Neural cell (in vitro differentiated cells): ENCODE measurements at regions not wholly inside any gene's neighbourhood (a gene's known extent, or its start where the extent isn't known, plus 50 kb on each side); places are given as distances from the start of the nearest gene placed in this dataset.

Experiments
- H2AFZ ChIP-seq: fragments of 200-600, 300-800 bp; sonication (generic), shearing (Covaris generic); 2 replicates; pipeline ENCODE4 v1.6.0; 2014; ENCODE audit warnings: low read depth, mild to moderate bottlenecking, antibody characterized with exemption, low read length, moderate library complexity
- H3F3A ChIP-seq: fragments of 200-600 bp; shearing (Covaris generic); 2 replicates; pipeline ENCODE4 v1.6.1; 2016; ENCODE audit warnings: mild to moderate bottlenecking, moderate library complexity, mixed read lengths, antibody characterized with exemption, low read length; ENCODE audit not compliant: insufficient read depth, poor library complexity, severe bottlenecking
- H3K27ac ChIP-seq: fragments of 200-600, 300-800 bp; sonication (generic), shearing (Covaris generic); 2 replicates; pipeline ENCODE4 v1.5.1; 2014; ENCODE audit warnings: mild to moderate bottlenecking, low read length, moderate library complexity
- H3K27me3 ChIP-seq: fragments of 300-800, 200-600 bp; sonication (generic), shearing (Covaris generic); 2 replicates; pipeline ENCODE4 v1.6.0; 2014; ENCODE audit warnings: mild to moderate bottlenecking, low read depth, low read length, moderate library complexity; ENCODE audit not compliant: insufficient read depth
- H3K36me3 ChIP-seq: fragments of 300-800, 200-600 bp; sonication (generic), shearing (Covaris generic); 2 replicates; pipeline ENCODE4 v1.5.1; 2014; ENCODE audit warnings: mild to moderate bottlenecking, antibody characterized with exemption, low read length, moderate library complexity; ENCODE audit not compliant: insufficient read depth
- H3K4me2 ChIP-seq: fragments of 300-800, 200-600 bp; sonication (generic), shearing (Covaris generic); 2 replicates; pipeline ENCODE4 v1.6.0; 2014; ENCODE audit warnings: mild to moderate bottlenecking, low read length
- H3K4me3 ChIP-seq: fragments of 300-800, 200-600 bp; sonication (generic), shearing (Covaris generic); 2 replicates; pipeline ENCODE4 v1.5.1; 2014; ENCODE audit warnings: mild to moderate bottlenecking, low read length, moderate library complexity
- H3K79me2 ChIP-seq: fragments of 200-600 bp; shearing (Covaris generic); replicated peaks from 2 replicates; pipeline ENCODE4 v1.6.0; 2014; ENCODE audit warnings: mild to moderate bottlenecking, low read length, moderate library complexity; ENCODE audit not compliant: insufficient read depth
- H3K9ac ChIP-seq: fragments of 300-800, 200-600 bp; sonication (generic), shearing (Covaris generic); 2 replicates; pipeline ENCODE4 v1.6.1; 2016; ENCODE audit warnings: mild to moderate bottlenecking, low read length, mixed read lengths
- H3K9me2 ChIP-seq: fragments of 200-600 bp; shearing (Covaris generic); 2 replicates; pipeline ENCODE4 v1.6.1; 2016; ENCODE audit warnings: mild to moderate bottlenecking, low read length, mixed read lengths; ENCODE audit not compliant: insufficient read depth
- H3K9me3 ChIP-seq: fragments of 200-600, 300-800 bp; sonication (generic), shearing (Covaris generic); 2 replicates; pipeline ENCODE4 v1.6.1; 2016; ENCODE audit warnings: mild to moderate bottlenecking, mixed run types, low read length, moderate library complexity, mixed read lengths
- H4K20me1 ChIP-seq: fragments of 200-600 bp; shearing (Covaris generic); 2 replicates; pipeline ENCODE4 v1.6.1; 2016; ENCODE audit warnings: mild to moderate bottlenecking, mixed run types; ENCODE audit not compliant: insufficient read depth
- CTCF ChIP-seq: fragments of 450-650 bp; IDR thresholded peaks from 2 replicates; pipeline ENCODE4 v1.5.1; 2014; ENCODE audit warnings: antibody characterized with exemption, mild to moderate bottlenecking, moderate library complexity; ENCODE audit not compliant: poor library complexity, severe bottlenecking
- EP300 ChIP-seq: fragments of 450-650 bp; conservative IDR thresholded peaks from 2 replicates; pipeline ENCODE4 v1.6.1; 2014; ENCODE audit warnings: antibody characterized with exemption, mild to moderate bottlenecking, moderate library complexity; ENCODE audit not compliant: poor library complexity, severe bottlenecking
- EZH2 ChIP-seq: fragments of 200-600, 300-800 bp; shearing (Covaris generic), sonication (generic); IDR thresholded peaks from 2 replicates; pipeline ENCODE4 v1.6.1; 2014; ENCODE audit warnings: antibody characterized with exemption, low read length, borderline replicate concordance, mild to moderate bottlenecking; ENCODE audit not compliant: insufficient read depth, poor library complexity, severe bottlenecking
- MXI1 ChIP-seq: fragments of 450-650 bp; conservative IDR thresholded peaks from 2 replicates; pipeline ENCODE4 v1.6.1; 2014; ENCODE audit warnings: antibody characterized with exemption, mild to moderate bottlenecking; ENCODE audit not compliant: poor library complexity, severe bottlenecking
- POLR2AphosphoS5 ChIP-seq: IDR thresholded peaks from 2 replicates; pipeline ENCODE4 v1.6.1; 2012
- RAD21 ChIP-seq: fragments of 450-650 bp; conservative IDR thresholded peaks from 2 replicates; pipeline ENCODE4 v1.6.1; 2014; ENCODE audit warnings: antibody characterized with exemption, mild to moderate bottlenecking, moderate library complexity
- SMC3 ChIP-seq: fragments of 450-650 bp; conservative IDR thresholded peaks from 2 replicates; pipeline ENCODE4 v1.6.1; 2014; ENCODE audit warnings: antibody characterized with exemption, mild to moderate bottlenecking, moderate library complexity; ENCODE audit not compliant: poor library complexity
- TAF1 ChIP-seq: IDR thresholded peaks from 2 replicates; pipeline ENCODE4 v1.6.1; 2012; ENCODE audit warnings: low read depth
- TF ChIP-seq, protein P1 (sequence below): IDR thresholded peaks from 2 replicates; pipeline ENCODE4 v1.6.1; 2012; ENCODE audit warnings: borderline replicate concordance

- H3K4me3 ChIP-seq = no peak overlapping the region
- no peaks in the 10 kb centered on the region for H3K9me3 ChIP-seq
- no peak overlapping the region for H3K27ac ChIP-seq
- H3K4me2 ChIP-seq = no peak overlapping the region
- no peaks in the 10 kb centered on the region for H3F3A ChIP-seq
- H3K27me3 ChIP-seq = no peaks in the 10 kb centered on the region
- no peak overlapping the region for H3K9ac ChIP-seq
- no peaks in the 10 kb centered on the region for H4K20me1 ChIP-seq
- H3K9me2 ChIP-seq = no peaks in the 10 kb centered on the region
- H3K36me3 ChIP-seq = no peaks in the 10 kb centered on the region
- no peak overlapping the region for H2AFZ ChIP-seq
- no peaks in the 10 kb centered on the region for H3K79me2 ChIP-seq
- TF ChIP-seq MXI1 = no peak
- TF ChIP-seq SMC3 = no peak
- TF ChIP-seq EZH2 = no peak
- TF ChIP-seq RAD21 = no peak
- TF ChIP-seq, protein P1, sequence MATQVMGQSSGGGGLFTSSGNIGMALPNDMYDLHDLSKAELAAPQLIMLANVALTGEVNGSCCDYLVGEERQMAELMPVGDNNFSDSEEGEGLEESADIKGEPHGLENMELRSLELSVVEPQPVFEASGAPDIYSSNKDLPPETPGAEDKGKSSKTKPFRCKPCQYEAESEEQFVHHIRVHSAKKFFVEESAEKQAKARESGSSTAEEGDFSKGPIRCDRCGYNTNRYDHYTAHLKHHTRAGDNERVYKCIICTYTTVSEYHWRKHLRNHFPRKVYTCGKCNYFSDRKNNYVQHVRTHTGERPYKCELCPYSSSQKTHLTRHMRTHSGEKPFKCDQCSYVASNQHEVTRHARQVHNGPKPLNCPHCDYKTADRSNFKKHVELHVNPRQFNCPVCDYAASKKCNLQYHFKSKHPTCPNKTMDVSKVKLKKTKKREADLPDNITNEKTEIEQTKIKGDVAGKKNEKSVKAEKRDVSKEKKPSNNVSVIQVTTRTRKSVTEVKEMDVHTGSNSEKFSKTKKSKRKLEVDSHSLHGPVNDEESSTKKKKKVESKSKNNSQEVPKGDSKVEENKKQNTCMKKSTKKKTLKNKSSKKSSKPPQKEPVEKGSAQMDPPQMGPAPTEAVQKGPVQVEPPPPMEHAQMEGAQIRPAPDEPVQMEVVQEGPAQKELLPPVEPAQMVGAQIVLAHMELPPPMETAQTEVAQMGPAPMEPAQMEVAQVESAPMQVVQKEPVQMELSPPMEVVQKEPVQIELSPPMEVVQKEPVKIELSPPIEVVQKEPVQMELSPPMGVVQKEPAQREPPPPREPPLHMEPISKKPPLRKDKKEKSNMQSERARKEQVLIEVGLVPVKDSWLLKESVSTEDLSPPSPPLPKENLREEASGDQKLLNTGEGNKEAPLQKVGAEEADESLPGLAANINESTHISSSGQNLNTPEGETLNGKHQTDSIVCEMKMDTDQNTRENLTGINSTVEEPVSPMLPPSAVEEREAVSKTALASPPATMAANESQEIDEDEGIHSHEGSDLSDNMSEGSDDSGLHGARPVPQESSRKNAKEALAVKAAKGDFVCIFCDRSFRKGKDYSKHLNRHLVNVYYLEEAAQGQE = no peak
- no peak for TF ChIP-seq CTCF
- TF ChIP-seq POLR2AphosphoS5 = no peak
Observed at GRCh38 chr4:179352221-179352620, 1910.0 kb upstream of the AGA start.

DNA sequence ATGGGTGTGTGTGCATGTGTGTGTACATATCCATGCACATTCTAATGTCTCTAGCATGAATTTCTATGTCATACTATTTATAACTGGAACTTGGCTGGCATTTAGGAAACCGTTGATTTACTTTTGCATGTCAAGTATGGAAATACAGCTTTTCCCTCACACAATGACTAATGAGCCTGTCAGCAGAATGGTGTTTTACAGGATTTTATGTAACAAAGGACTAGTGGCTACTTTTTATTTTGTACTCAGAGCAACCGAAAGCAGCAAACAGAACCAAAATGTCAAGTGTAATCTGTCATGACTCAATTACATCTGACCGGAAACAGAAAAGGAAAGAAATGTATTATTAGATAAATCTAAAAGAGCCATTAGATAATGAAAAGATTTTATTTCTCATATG, 1911.5 kb upstream of the AGA start:
- Histone ChIP-seq H3K9ac (no peak overlapping the region), H3K27ac (no peak overlapping the region), H3K79me2 (no peaks in the 10 kb centered on the region), H3K9me2 (no peaks in the 10 kb centered on the region), H3K4me3 (no peak overlapping the region), H3K9me3 (no peaks in the 10 kb centered on the region), H2AFZ (no peak overlapping the region), H3K27me3 (no peaks in the 10 kb centered on the region), H4K20me1 (no peaks in the 10 kb centered on the region), H3K4me2 (no peak overlapping the region), H3K36me3 (no peaks in the 10 kb centered on the region), H3F3A (no peaks in the 10 kb centered on the region)
- TF ChIP-seq EZH2 (no peak), POLR2AphosphoS5 (no peak), MXI1 (no peak), TAF1 (no peak), SMC3 (no peak), EP300 (no peak), RAD21 (no peak), CTCF (no peak)
- TF ChIP-seq, protein P1 = no peak
